ENCODE measurements at regions not wholly inside any gene's neighbourhood (a gene's known extent, or its start where the extent isn't known, plus 50 kb on each side); places are given as distances from the start of the nearest gene placed in this dataset.

GRCh38 chr9:106106396-106106795 lies 412.1 kb downstream of the TMEM38B start:
- TF ChIP-seq, protein P1, sequence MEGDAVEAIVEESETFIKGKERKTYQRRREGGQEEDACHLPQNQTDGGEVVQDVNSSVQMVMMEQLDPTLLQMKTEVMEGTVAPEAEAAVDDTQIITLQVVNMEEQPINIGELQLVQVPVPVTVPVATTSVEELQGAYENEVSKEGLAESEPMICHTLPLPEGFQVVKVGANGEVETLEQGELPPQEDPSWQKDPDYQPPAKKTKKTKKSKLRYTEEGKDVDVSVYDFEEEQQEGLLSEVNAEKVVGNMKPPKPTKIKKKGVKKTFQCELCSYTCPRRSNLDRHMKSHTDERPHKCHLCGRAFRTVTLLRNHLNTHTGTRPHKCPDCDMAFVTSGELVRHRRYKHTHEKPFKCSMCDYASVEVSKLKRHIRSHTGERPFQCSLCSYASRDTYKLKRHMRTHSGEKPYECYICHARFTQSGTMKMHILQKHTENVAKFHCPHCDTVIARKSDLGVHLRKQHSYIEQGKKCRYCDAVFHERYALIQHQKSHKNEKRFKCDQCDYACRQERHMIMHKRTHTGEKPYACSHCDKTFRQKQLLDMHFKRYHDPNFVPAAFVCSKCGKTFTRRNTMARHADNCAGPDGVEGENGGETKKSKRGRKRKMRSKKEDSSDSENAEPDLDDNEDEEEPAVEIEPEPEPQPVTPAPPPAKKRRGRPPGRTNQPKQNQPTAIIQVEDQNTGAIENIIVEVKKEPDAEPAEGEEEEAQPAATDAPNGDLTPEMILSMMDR (IDR thresholded peaks at IDR 0.05; ENCODE audit: poor library complexity, severe bottlenecking): no peak
- TF ChIP-seq, protein P2, sequence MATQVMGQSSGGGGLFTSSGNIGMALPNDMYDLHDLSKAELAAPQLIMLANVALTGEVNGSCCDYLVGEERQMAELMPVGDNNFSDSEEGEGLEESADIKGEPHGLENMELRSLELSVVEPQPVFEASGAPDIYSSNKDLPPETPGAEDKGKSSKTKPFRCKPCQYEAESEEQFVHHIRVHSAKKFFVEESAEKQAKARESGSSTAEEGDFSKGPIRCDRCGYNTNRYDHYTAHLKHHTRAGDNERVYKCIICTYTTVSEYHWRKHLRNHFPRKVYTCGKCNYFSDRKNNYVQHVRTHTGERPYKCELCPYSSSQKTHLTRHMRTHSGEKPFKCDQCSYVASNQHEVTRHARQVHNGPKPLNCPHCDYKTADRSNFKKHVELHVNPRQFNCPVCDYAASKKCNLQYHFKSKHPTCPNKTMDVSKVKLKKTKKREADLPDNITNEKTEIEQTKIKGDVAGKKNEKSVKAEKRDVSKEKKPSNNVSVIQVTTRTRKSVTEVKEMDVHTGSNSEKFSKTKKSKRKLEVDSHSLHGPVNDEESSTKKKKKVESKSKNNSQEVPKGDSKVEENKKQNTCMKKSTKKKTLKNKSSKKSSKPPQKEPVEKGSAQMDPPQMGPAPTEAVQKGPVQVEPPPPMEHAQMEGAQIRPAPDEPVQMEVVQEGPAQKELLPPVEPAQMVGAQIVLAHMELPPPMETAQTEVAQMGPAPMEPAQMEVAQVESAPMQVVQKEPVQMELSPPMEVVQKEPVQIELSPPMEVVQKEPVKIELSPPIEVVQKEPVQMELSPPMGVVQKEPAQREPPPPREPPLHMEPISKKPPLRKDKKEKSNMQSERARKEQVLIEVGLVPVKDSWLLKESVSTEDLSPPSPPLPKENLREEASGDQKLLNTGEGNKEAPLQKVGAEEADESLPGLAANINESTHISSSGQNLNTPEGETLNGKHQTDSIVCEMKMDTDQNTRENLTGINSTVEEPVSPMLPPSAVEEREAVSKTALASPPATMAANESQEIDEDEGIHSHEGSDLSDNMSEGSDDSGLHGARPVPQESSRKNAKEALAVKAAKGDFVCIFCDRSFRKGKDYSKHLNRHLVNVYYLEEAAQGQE (IDR thresholded peaks at IDR 0.05; ENCODE audit: borderline replicate concordance): no peak
- no peak for TF ChIP-seq EZH2 (IDR thresholded peaks at IDR 0.05; ENCODE audit: borderline replicate concordance, insufficient read depth, low read length, poor library complexity, severe bottlenecking)
- TF ChIP-seq SMC3 (conservative IDR thresholded peaks at IDR 0.05; ENCODE audit: poor library complexity): no peak

All from neural cell (in vitro differentiated cells).